Skin of body (tissue), 1 donor: ENCODE measurements at regions not wholly inside any gene's neighbourhood (a gene's known extent, or its start where the extent isn't known, plus 50 kb on each side); places are given as distances from the start of the nearest gene placed in this dataset.

Source experiments
- DNase-seq: peaks from one replicate; lab custom pipeline; 2025; lab: John Stamatoyannopoulos, UW

DNA sequence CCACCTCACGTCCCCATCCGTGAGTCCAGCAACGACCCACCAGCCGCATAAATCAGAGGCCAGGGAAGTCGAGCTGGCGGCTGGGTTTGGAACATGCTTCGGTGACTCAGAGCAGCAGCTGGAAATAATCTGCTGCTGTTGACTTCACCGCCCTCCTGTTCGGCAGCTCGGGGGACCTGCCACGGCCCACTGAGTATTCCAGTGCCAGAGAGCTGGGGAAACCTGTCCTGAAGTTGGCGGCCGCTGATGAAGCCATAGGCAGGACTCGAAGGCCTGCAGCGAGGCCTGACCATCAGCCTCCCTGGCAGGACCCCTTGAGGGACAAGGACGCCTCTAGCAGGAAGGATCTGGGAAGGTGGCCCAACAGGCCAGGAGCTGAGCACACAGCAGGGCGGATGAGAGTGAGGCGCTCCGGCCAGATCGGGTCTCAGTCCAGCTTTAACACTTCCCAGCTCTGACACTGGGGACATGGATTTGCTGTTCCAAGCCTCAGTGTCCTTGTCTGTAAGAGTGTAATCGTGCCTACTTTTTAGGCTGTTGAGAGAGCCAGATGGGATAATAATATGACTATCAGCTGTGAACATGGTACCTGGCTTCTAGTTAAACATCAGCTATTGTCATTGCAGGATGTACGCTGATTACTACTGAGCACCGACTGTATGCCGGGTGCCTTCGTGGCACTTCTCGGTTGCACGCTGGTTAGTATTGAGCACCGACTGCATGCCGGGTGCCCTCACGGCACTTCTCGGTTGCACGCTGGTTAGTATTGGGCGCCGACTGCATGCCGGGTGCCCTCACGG, 50.4 kb upstream of the CIBAR2 start:
- DNase-seq = peak; percentile 70

GRCh38 chr16:85163278-85164112, 51.2 kb upstream of the CIBAR2 start:
- no peak for DNase-seq

- DNase-seq = no peak
Observed at GRCh38 chr16:85164431-85164830, 52.2 kb upstream of the CIBAR2 start.

GRCh38 chr16:85164838-85165516, 52.7 kb upstream of the CIBAR2 start:
- no peak for DNase-seq

DNA sequence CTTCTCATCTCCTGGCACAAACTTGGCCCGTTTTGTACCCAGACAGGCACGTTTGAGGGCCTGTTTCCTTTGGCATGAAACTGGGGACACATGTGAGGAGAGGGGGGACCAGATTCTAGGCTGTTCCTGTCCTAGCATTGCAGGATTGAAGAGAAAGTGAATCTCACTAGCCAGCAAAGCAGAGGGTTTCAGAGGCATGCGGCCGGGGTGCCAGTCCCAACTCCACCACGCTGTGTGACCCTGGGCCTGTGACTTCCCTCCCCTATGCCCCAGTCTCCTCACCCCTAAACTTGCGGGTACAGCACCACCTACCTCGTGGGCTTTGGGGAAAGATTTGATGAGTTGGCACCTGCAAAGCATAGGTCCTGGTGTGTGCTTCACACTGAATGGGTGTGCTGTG, 53.5 kb upstream of the CIBAR2 start:
- no peak for DNase-seq

DNA sequence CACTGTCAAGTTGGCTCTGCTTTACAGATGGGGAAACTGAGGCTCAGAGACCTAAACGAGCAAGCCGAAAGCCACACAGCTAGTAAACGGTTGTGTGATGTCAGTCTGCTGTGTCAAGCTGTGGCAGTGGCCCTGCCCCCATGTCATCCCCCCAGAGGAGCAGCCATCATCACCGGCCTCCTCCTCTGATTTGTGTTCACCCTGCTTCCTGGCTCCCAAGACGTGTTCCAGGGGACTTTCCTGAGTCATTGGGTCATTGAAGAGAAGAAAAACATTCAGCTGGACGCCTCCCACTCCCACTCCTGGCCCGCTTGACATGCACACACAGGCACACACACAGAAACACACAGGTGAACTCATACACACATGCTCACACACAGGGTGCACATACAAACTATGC, 54.0 kb upstream of the CIBAR2 start:
- DNase-seq = no peak

- no peak for DNase-seq
Observed at GRCh38 chr16:85166699-85167588, 54.7 kb upstream of the CIBAR2 start.

- DNase-seq = no peak
Observed at GRCh38 chr16:85167589-85168537, 55.6 kb upstream of the CIBAR2 start.

GRCh38 chr16:85168732-85169256, 56.5 kb upstream of the CIBAR2 start:
- peak; percentile 21 for DNase-seq

DNA sequence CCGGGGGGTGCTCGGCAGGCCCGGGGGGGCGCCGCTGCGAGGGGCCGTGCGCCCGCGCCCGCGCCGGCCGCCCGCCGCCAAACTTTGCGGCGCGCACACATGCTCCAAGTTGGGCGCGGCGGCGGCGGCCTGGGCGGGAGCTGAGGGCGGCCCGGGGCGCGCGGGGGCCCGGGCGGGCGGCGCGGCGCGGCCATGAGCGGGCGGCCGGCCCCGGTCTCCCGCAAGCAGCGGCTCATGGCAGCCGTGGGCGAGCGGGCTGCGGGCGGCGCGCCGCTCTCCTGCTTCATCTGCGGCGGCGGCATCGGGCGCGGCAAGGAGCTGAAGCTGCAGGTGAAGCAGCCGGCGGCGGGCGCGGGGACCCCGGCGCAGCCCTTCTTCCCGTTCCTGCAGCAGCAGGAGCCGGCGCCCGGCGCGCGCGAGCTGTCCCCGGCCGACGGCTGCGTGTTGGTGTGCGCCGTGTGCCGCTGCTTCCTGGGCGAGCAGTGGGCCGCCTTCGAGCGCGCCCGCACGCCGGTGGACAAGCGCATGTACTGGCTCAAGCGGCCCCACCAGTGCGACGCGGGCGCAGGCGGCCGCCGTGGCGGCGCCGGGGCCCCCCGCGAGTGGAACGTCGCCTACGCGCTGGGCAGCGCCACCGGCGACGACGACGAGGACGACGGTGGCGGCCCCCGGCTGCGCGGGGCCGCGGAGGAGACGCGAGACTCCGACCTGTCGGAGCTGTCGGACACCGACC, 57.2 kb upstream of the CIBAR2 start:
- no peak for DNase-seq

- no peak for DNase-seq
Observed at GRCh38 chr16:85170066-85170491, 57.8 kb upstream of the CIBAR2 start.

DNA sequence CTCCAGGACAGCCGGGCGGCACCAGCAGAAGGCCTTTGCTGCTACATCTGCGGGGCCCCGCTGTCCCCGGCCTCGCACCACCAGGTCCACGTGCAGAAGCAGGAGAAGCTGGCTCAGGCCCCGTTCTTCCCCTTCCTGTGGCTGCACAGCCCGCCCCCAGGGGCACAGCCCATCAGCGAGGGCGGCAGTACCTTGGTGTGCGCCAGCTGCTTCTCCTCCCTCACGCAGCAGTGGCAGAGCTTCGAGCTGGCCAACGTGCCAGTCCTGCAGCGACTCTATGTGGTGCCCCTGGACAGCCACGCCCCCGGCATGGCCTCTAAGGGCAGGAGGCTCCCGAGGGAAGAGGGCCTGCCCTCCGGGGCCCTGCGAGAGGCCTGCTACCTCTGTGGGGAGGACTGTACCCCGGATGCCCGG, 58.3 kb upstream of the CIBAR2 start:
- DNase-seq = no peak

GRCh38 chr16:85171004-85171758, 58.9 kb upstream of the CIBAR2 start:
- DNase-seq = no peak

DNA sequence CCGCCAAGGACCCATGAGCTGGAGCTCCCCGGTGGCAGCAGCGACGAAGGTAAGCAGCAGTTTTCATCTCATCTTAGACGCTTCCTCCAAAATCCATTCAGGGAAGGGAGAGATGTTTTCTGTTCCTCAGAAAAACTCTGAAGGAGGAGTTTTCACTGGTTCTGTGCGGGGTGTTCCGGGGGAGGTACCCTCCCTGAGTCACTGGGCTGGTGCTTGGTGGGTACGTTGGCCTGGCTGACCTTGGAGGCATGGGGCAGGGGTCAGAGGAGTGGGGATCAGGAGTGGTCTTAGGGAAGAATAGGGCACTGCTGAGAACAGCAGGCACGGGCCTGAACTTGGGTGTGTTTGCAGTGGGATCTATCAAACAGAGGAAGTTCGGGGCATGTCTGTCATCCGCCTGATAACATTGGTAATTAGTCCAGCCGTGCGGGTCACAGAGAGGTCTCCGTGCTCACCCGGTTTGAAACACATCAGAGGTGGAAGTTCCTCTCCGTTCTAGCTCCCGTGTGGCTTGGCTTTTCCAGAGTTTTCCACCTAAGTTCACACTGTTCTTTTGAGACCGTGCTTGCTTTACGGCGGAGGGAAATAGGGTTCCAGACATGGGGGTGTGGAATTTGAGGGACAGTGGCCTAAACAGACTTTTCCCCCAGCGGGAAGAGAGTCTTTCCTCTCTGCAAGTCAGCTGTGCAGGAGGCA, 59.6 kb upstream of the CIBAR2 start:
- peak; percentile 18 for DNase-seq

- peak; percentile 42 for DNase-seq
Observed at GRCh38 chr16:85172455-85173145, 60.3 kb upstream of the CIBAR2 start.

GRCh38 chr16:85173146-85173980, 61.1 kb upstream of the CIBAR2 start:
- no peak for DNase-seq
